ENCODE measurements at regions not wholly inside any gene's neighbourhood (a gene's known extent, or its start where the extent isn't known, plus 50 kb on each side); places are given as distances from the start of the nearest gene placed in this dataset.

DNA sequence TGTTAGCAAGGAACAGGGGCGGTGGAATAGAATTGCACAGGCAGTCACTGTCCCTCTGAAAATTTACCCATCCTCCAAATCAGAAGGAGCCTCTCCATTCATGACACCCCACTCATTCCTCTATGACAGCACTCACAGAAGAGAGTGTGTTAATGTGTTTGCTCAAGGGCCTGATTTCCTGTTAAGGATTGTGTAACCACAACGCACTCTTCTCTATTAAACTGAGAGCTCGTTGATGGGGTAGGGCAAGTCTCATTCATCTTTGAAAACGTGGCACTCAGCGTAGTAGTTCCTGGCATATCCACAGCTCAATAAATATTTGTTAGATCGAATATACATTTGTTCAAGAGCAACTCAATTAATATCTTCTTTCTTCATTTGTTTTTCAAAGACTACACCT, 106.4 kb downstream of the VAPA start:
- DNase-seq (ENCODE audit: low read depth) (peak; percentile 76), FAIRE-seq (no peak)
- TF ChIP-seq CTCF (IDR thresholded peaks at IDR 0.05; ENCODE audit: insufficient read depth, low read length, severe bottlenecking), result no peak
- H3K4me3 ChIP-seq (ENCODE audit: low read depth, low read length), result no peak overlapping the region
- H3K36me3 ChIP-seq (ENCODE audit: control insufficient read depth, insufficient read depth, low read length), result no peaks in the 10 kb centered on the region
- H3K27me3 ChIP-seq (ENCODE audit: control insufficient read depth, insufficient read depth, low read length), result no peaks in the 10 kb centered on the region

DNA sequence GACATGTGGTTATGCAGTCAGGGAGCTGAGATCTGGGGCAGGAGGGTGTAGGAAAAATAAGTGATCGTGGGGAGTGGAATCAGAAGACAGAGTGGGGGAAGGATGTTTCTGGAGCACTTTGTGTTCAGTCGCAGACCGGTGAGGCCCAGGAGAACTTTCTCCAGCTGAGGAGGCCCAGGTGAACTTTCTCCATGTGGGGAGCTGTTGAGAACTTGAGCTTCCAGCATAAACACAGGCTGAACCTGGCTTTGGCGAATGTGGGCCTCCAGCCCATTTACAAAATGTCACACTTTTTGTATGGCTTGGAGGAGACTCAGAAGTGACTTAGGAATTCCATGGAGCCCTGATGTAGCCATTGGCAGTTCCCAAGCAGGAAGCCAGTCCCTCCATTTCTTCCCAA, 108.5 kb downstream of the VAPA start:
- Histone ChIP-seq H3K4me3 (ENCODE audit: low read depth, low read length) (no peak overlapping the region), H3K36me3 (ENCODE audit: control insufficient read depth, insufficient read depth, low read length) (no peaks in the 10 kb centered on the region), H3K27me3 (ENCODE audit: control insufficient read depth, insufficient read depth, low read length) (no peaks in the 10 kb centered on the region)
- TF ChIP-seq CTCF (IDR thresholded peaks at IDR 0.05; ENCODE audit: insufficient read depth, low read length, severe bottlenecking), result no peak
- FAIRE-seq (no peak), DNase-seq (ENCODE audit: low read depth) (no peak)

GRCh38 chr18:10023853-10024570, 110.2 kb downstream of the VAPA start:
- Histone ChIP-seq H3K36me3 (ENCODE audit: control insufficient read depth, insufficient read depth, low read length) (no peaks in the 10 kb centered on the region), H3K4me3 (ENCODE audit: low read depth, low read length) (no peak overlapping the region), H3K27me3 (ENCODE audit: control insufficient read depth, insufficient read depth, low read length) (no peaks in the 10 kb centered on the region)
- no peak for TF ChIP-seq CTCF (IDR thresholded peaks at IDR 0.05; ENCODE audit: insufficient read depth, low read length, severe bottlenecking)
- DNase-seq (ENCODE audit: low read depth) (no peak), FAIRE-seq (no peak)

DNA sequence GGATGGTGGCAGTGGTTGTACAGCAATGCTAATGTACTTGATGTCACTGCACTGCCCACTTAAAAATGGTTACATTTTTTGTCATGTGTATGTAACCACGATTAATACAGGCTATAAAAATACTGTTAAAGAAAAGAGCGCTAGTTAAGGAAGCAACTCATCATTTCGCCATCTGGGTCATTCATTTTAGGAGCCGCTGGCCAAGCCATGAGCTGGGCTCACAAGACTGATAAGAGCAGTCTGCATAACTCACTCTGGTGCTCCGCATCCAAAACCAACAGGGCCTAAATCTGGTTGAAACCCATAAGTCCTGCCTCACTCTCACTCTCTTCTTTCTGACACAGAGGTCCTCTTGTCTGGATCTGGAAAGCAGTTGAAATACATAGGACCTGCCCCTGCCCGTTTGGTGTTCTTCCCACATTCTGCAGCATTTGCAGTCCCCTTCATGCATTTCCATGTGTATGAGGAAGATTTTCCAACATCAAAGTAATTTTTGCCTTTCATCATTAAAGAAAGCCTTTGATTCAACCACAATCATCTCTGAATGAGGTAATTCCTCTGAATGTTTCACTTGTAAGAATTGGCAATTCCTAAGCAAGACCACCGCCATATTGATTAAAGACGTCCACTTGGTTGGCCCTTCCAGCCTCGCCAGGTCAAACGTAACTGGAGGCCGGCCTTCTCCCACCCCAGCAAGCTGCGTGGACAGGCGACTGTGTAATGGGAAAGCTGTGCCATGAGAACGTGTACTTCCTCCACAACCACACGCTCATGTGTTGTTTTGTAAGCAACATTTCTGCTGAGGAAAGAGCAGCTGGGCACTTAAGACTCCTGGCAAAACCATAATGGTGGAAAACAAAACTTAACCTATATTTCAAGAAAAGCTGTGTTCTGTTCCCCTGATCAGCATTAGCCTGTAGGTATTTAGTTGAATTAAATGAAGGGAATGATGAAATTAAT, 112.2 kb downstream of the VAPA start:
- no peak for TF ChIP-seq CTCF (IDR thresholded peaks at IDR 0.05; ENCODE audit: insufficient read depth, low read length, severe bottlenecking)
- Histone ChIP-seq H3K4me3 (ENCODE audit: low read depth, low read length) (no peak overlapping the region), H3K27me3 (ENCODE audit: control insufficient read depth, insufficient read depth, low read length) (no peaks in the 10 kb centered on the region), H3K36me3 (ENCODE audit: control insufficient read depth, insufficient read depth, low read length) (no peaks in the 10 kb centered on the region)
- DNase-seq (ENCODE audit: low read depth) (no peak), FAIRE-seq (no peak)

GRCh38 chr18:10027031-10027430, 113.2 kb downstream of the VAPA start:
- Histone ChIP-seq H3K36me3 (ENCODE audit: control insufficient read depth, insufficient read depth, low read length) (no peaks in the 10 kb centered on the region), H3K4me3 (ENCODE audit: low read depth, low read length) (no peak overlapping the region), H3K27me3 (ENCODE audit: control insufficient read depth, insufficient read depth, low read length) (no peaks in the 10 kb centered on the region)
- FAIRE-seq (no peak), DNase-seq (ENCODE audit: low read depth) (no peak)
- TF ChIP-seq CTCF (IDR thresholded peaks at IDR 0.05; ENCODE audit: insufficient read depth, low read length, severe bottlenecking), result no peak

Measured in bronchial epithelial cell (primary cell).